SKM-1 (cell line): ENCODE measurements at regions not wholly inside any gene's neighbourhood (a gene's known extent, or its start where the extent isn't known, plus 50 kb on each side); places are given as distances from the start of the nearest gene placed in this dataset.
A peak's percentile ranks its signal among the peaks of the same experiment; 100 is the strongest.
"Not testable (repeated sequence)": the region's sequence is repeated elsewhere in the genome, so short reads cannot be mapped to it uniquely, and the experiment has no call there.

ENCODE experiments used
- DNase-seq: peaks from one replicate; lab custom pipeline; 2025; ENCODE audit not compliant: unreplicated experiment; lab: John Stamatoyannopoulos, UW

- not testable (repeated sequence) for DNase-seq
Measured at GRCh38 chr13:21261487-21262216, 85.2 kb downstream of the MRPL57 start.

GRCh38 chr13:21263909-21264308, 87.5 kb downstream of the MRPL57 start:
- not testable (repeated sequence) for DNase-seq

GRCh38 chr13:21268485-21268884, 92.0 kb downstream of the MRPL57 start:
- DNase-seq: not testable (repeated sequence)

GRCh38 chr13:21272439-21272838, 96.0 kb downstream of the MRPL57 start:
- DNase-seq: not testable (repeated sequence)

- DNase-seq: not testable (repeated sequence)
Measured at GRCh38 chr13:21274457-21274856, 98.0 kb downstream of the MRPL57 start.

- DNase-seq: no peak
Measured at GRCh38 chr13:21282065-21282464, 105.6 kb downstream of the MRPL57 start.

GRCh38 chr13:21287331-21287907, 111.0 kb downstream of the MRPL57 start:
- DNase-seq: no peak

- DNase-seq: no peak
Measured at GRCh38 chr13:21289475-21289874, 113.0 kb downstream of the MRPL57 start.

GRCh38 chr13:21290442-21291002, 114.1 kb downstream of the MRPL57 start:
- not testable (repeated sequence) for DNase-seq

GRCh38 chr13:21291840-21292239, 115.4 kb downstream of the MRPL57 start:
- no peak for DNase-seq

- not testable (repeated sequence) for DNase-seq
Measured at GRCh38 chr13:21296991-21297390, 120.5 kb downstream of the MRPL57 start.

GRCh38 chr13:21297447-21297846, 121.0 kb downstream of the MRPL57 start:
- no peak for DNase-seq

GRCh38 chr13:21297914-21298831, 121.7 kb downstream of the MRPL57 start:
- peak; percentile 66 for DNase-seq

- DNase-seq: no peak
Measured at GRCh38 chr13:21304256-21304655, 127.8 kb downstream of the MRPL57 start.

GRCh38 chr13:21306300-21307073, 130.0 kb downstream of the MRPL57 start:
- DNase-seq: not testable (repeated sequence)

- DNase-seq: not testable (repeated sequence)
Measured at GRCh38 chr13:21307158-21307557, 130.7 kb downstream of the MRPL57 start.

GRCh38 chr13:21308906-21309305, 132.4 kb downstream of the MRPL57 start:
- DNase-seq: no peak

- DNase-seq: no peak
Measured at GRCh38 chr13:21309542-21310172, 133.2 kb downstream of the MRPL57 start.

GRCh38 chr13:21310220-21310619, 133.8 kb downstream of the MRPL57 start:
- DNase-seq: no peak

- not testable (repeated sequence) for DNase-seq
Measured at GRCh38 chr13:21314976-21315375, 138.5 kb downstream of the MRPL57 start.
